PC-9 (cell line): ENCODE measurements at regions not wholly inside any gene's neighbourhood (a gene's known extent, or its start where the extent isn't known, plus 50 kb on each side); places are given as distances from the start of the nearest gene placed in this dataset.

Source experiments
- BruUV-seq: library from RNA; stranded (reverse); fragments of 400-500 nt; replicated peaks from 2 replicates; lab custom pipeline; 2021; lab: Mats Ljungman, UMichigan
- CTCF ChIA-PET: fragments of 300-600 bp; sonication (Branson Sonifier 250); formaldehyde crosslinking; loops from one replicate; lab custom pipeline; 2022; ENCODE audit warnings: antibody characterized with exemption; lab: Charles Lee
- POLR2A ChIA-PET: fragments of 300-600 bp; sonication (Branson Sonifier 250); formaldehyde crosslinking; loops from one replicate; lab custom pipeline; 2022; ENCODE audit warnings: antibody characterized with exemption; ENCODE audit not compliant: unreplicated experiment; lab: Charles Lee
- DNase-seq, 2 experiments: peaks; one replicate each; pipeline versions ENCODE4 v3.0.0 to v3.0.0-alpha.2; 2015 to 2022; ENCODE audit warnings: mixed read lengths in 1 of 2
- H2AFZ ChIP-seq: fragments of 200-600 bp; sonication (generic); 2 replicates; pipeline ENCODE4 v1.8.1; 2017; ENCODE audit warnings: antibody characterized with exemption
- H3F3A ChIP-seq: fragments of 200-600 bp; sonication (generic); 2 replicates; pipeline ENCODE4 v1.8.1; 2017; ENCODE audit warnings: antibody characterized with exemption, mild to moderate bottlenecking, low read depth; ENCODE audit not compliant: insufficient read depth
- H3K27ac ChIP-seq: fragments of 200-600 bp; sonication (generic); 2 replicates; pipeline ENCODE4 v1.6.1; 2016; ENCODE audit warnings: mixed run types
- H3K27me3 ChIP-seq: fragments of 200-600 bp; sonication (generic); 2 replicates; pipeline ENCODE4 v1.6.1; 2016; ENCODE audit warnings: low read depth, mixed run types; ENCODE audit not compliant: insufficient read depth
- H3K36me3 ChIP-seq: fragments of 200-600 bp; sonication (generic); 2 replicates; pipeline ENCODE4 v1.6.1; 2016; ENCODE audit warnings: low read depth, mixed run types
- H3K4me1 ChIP-seq: fragments of 200-600 bp; sonication (generic); replicated peaks from 2 replicates; pipeline ENCODE4 v1.6.1; 2016; ENCODE audit warnings: mixed run types; ENCODE audit not compliant: insufficient read depth
- H3K4me2 ChIP-seq: fragments of 200-600 bp; sonication (generic); 2 replicates; pipeline ENCODE4 v1.6.1; 2017; ENCODE audit warnings: mixed run types
- H3K4me3 ChIP-seq: fragments of 200-600 bp; sonication (generic); 2 replicates; pipeline ENCODE4 v1.6.1; 2016; ENCODE audit warnings: mixed run types
- H3K79me2 ChIP-seq: fragments of 200-600 bp; sonication (generic); 2 replicates; pipeline ENCODE4 v1.6.1; 2017; ENCODE audit warnings: low read depth, mixed run types
- H3K9me2 ChIP-seq: fragments of 200-600 bp; sonication (generic); 2 replicates; pipeline ENCODE4 v1.8.1; 2017; ENCODE audit warnings: mild to moderate bottlenecking; ENCODE audit not compliant: insufficient read depth
- H3K9me3 ChIP-seq: fragments of 200-600 bp; sonication (generic); 2 replicates; pipeline ENCODE4 v1.8.1; 2016; ENCODE audit warnings: low read depth; ENCODE audit not compliant: insufficient read depth
- H4K20me1 ChIP-seq: fragments of 200-600 bp; sonication (generic); 2 replicates; pipeline ENCODE4 v1.8.1; 2017; ENCODE audit not compliant: insufficient read depth
- CTCF ChIP-seq: fragments of 200-600 bp; sonication (generic); conservative IDR thresholded peaks from 2 replicates; pipeline ENCODE4 v1.6.1; 2017; ENCODE audit warnings: mixed run types, antibody characterized with exemption, mild to moderate bottlenecking, moderate library complexity
- EZH2 ChIP-seq: fragments of 200-600 bp; sonication (generic); IDR thresholded peaks from 2 replicates; pipeline ENCODE4 v1.8.0; 2017; ENCODE audit warnings: antibody characterized with exemption, low read depth
- intact Hi-C: fragments of 100-400 bp; cut with micrococcal nuclease; formaldehyde crosslinking; loops from one replicate; pipeline ENCODE4 v1.10.0; 2022; ENCODE audit not compliant: unreplicated experiment

DNA sequence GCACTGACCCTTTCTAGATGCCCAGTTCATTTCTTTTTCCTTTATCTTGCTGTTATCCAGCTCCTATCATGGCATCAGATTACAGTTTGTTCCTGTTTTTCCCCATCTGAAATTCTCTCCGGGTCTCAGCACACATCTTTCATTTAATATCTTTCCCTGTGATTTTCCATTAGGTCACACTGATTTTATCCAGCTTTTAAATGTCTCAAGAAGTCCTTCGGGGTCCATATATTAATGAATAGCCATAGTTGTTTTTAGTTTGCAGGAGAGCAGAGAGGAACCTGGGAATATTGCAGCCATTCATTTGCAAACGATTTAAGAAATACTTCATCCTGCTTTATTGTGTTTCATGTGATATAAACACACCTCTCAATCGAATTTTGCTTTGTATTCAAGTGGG is 374.2 kb downstream of the TDRD15 start:
- Histone ChIP-seq H3K4me1 (no peaks in the 10 kb centered on the region), H3K36me3 (no peaks in the 10 kb centered on the region), H3K27me3 (no peaks in the 10 kb centered on the region), H3K27ac (no peak overlapping the region), H3K4me2 (no peak overlapping the region), H3K79me2 (no peaks in the 10 kb centered on the region), H4K20me1 (no peaks in the 10 kb centered on the region), H3F3A (no peaks in the 10 kb centered on the region), H2AFZ (no peak overlapping the region), H3K4me3 (no peak overlapping the region), H3K9me2 (0 out of 2 replicates have a peak, but pooled peaks cover 5% of the 10 kb centered on the region), H3K9me3 (no peaks in the 10 kb centered on the region)
- TF ChIP-seq EZH2 (no peak), CTCF (no peak)
- POLR2A ChIA-PET: no interaction called here
- BruUV-seq: no TSS peak
- CTCF ChIA-PET: no interaction called here
- no peak for DNase-seq
- intact Hi-C loops: no loop called here

GRCh38 chr2:21500401-21500945 is 376.7 kb downstream of the TDRD15 start:
- Histone ChIP-seq H2AFZ (no peak overlapping the region), H3K9me3 (no peaks in the 10 kb centered on the region), H3K79me2 (no peaks in the 10 kb centered on the region), H3K4me2 (no peak overlapping the region), H3K36me3 (no peaks in the 10 kb centered on the region), H3K4me1 (no peaks in the 10 kb centered on the region), H3K27ac (no peak overlapping the region), H3F3A (no peaks in the 10 kb centered on the region), H3K9me2 (0 out of 2 replicates have a peak, but pooled peaks cover 5% of the 10 kb centered on the region), H3K4me3 (no peak overlapping the region), H4K20me1 (no peaks in the 10 kb centered on the region), H3K27me3 (no peaks in the 10 kb centered on the region)
- TF ChIP-seq CTCF (no peak), EZH2 (no peak)
- intact Hi-C loops: no loop called here
- BruUV-seq: no TSS peak
- no peak for DNase-seq
- ChIA-PET POLR2A (interaction anchor here (0.5 kb wide), 1 partner anchor 65 kb away, joined by 3 read pairs; no protein-coding TSS in a partner anchor), CTCF (no interaction called here)

DNA sequence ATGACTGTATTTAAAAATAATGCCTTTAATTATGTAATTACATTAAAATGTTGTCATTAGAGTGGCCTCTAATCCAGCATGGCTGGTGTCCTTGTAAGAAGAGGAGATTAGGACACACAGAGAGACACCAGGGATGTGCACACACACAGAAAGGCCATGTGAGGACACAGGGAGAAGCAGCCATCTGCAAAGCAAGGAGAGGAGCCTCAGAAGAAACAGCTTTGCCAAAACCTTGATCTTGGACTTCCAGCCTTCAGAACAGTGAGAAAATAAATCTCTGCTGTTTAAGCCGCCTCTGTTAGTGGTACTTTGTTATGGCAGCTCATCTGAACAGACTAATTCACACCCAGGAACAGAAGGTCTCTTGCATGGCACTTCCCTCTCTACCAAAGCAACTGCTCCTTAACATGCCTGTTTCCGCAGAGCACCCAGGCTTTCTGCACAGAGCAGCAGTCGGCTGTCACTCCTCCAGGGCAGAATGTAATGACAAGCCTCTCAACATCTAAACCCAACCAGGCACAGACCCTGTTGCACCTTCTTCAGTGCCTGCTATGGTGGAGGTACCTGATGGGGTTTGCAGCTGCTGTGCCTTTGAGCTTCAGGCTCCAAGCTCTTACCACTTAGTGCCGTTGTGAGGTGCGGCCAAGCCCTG is 377.7 kb downstream of the TDRD15 start:
- H3K27me3 ChIP-seq: no peaks in the 10 kb centered on the region
- no peaks in the 10 kb centered on the region for H4K20me1 ChIP-seq
- no peak for TF ChIP-seq EZH2
- TF ChIP-seq CTCF: no peak
- H3K36me3 ChIP-seq: no peaks in the 10 kb centered on the region
- H3K9me3 ChIP-seq: no peaks in the 10 kb centered on the region
- no peak for DNase-seq
- BruUV-seq: no TSS peak
- CTCF ChIA-PET: no interaction called here
- POLR2A ChIA-PET: no interaction called here
- no peak overlapping the region for H3K4me2 ChIP-seq
- no peak overlapping the region for H3K4me3 ChIP-seq
- no peak overlapping the region for H2AFZ ChIP-seq
- H3K27ac ChIP-seq: no peak overlapping the region
- no peaks in the 10 kb centered on the region for H3K4me1 ChIP-seq
- no peaks in the 10 kb centered on the region for H3K79me2 ChIP-seq
- intact Hi-C loops: no loop called here
- 0 out of 2 replicates have a peak, but pooled peaks cover 5% of the 10 kb centered on the region for H3K9me2 ChIP-seq
- no peaks in the 10 kb centered on the region for H3F3A ChIP-seq
